ENCODE measurements at regions not wholly inside any gene's neighbourhood (a gene's known extent, or its start where the extent isn't known, plus 50 kb on each side); places are given as distances from the start of the nearest gene placed in this dataset.

DNA sequence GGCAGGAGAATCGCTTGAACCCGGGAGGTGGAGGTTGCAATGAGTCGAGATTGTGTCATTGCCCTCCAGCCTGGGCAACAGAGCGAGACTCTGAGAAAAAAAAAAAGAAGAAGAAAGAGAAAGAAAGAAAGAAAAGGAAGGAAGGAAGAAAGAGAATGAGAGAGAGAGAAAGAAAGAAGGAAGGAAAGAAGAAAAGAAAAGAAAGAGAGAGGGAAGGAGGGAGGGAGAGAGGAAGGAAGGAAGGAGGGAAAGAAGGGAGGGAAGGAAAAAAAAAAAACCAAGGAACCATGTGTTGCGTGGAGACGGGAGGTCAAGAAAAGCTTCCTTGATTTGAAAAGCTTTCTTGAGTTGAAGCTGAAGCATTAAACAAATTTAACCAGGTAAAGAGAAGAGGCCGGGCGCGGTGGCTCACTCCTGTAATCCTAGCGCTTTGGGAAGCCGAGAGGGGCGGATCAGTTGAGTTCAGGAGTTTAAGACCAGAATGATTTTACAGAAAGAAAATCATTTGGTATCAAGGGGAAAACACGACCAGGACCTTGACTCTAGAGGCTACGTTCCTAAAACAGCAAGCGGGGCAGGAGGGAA is 90.5 kb upstream of the PRSS16 start:
- H3K9me2 ChIP-seq: no peaks in the 10 kb centered on the region
- H3K36me3 ChIP-seq (replicated peaks in 1 of 2; ENCODE audit: control insufficient read depth in 1 of 2, insufficient read depth in 2 of 2, low read length in 1 of 2): no peaks in the 10 kb centered on the region
- no peak for DNase-seq
- H3K9me3 ChIP-seq: no peaks in the 10 kb centered on the region
- TF ChIP-seq, protein P1, sequence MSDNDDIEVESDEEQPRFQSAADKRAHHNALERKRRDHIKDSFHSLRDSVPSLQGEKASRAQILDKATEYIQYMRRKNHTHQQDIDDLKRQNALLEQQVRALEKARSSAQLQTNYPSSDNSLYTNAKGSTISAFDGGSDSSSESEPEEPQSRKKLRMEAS (IDR thresholded peaks at IDR 0.05; ENCODE audit: low read depth): no peak
- TF ChIP-seq GATA2 (CRISPR knock-in tag; IDR thresholded peaks at IDR 0.05) (no peak), SMC3 (IDR thresholded peaks at IDR 0.05; ENCODE audit: low read depth, low read length) (no peak), MEF2A (IDR thresholded peaks at IDR 0.05; ENCODE audit: borderline replicate concordance, low read depth) (no peak), MXI1 (IDR thresholded peaks at IDR 0.05; ENCODE audit: low read depth, low read length) (no peak), GABPA (IDR thresholded peaks at IDR 0.05; ENCODE audit: low read depth) (no peak), RCOR1 (IDR thresholded peaks at IDR 0.05; ENCODE audit: low read length) (no peak), YY1 (IDR thresholded peaks at IDR 0.05; ENCODE audit: low read depth) (no peak), TCF12 (IDR thresholded peaks at IDR 0.05) (no peak), RFX5 (IDR thresholded peaks at IDR 0.05; ENCODE audit: low read length) (no peak), FOXJ3 (CRISPR knock-in tag; IDR thresholded peaks at IDR 0.05) (no peak), NRF1 (IDR thresholded peaks at IDR 0.05; ENCODE audit: low read depth, low read length) (no peak), CHD2 (IDR thresholded peaks at IDR 0.05; ENCODE audit: low read length, partially characterized antibody) (no peak), POLR2AphosphoS5 (IDR thresholded peaks at IDR 0.05; ENCODE audit: low read depth, low read length) (no peak)
- TF ChIP-seq, protein P2, sequence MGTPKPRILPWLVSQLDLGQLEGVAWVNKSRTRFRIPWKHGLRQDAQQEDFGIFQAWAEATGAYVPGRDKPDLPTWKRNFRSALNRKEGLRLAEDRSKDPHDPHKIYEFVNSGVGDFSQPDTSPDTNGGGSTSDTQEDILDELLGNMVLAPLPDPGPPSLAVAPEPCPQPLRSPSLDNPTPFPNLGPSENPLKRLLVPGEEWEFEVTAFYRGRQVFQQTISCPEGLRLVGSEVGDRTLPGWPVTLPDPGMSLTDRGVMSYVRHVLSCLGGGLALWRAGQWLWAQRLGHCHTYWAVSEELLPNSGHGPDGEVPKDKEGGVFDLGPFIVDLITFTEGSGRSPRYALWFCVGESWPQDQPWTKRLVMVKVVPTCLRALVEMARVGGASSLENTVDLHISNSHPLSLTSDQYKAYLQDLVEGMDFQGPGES (IDR thresholded peaks at IDR 0.05; ENCODE audit: low read depth, low read length): no peak
- TF ChIP-seq, protein P3, sequence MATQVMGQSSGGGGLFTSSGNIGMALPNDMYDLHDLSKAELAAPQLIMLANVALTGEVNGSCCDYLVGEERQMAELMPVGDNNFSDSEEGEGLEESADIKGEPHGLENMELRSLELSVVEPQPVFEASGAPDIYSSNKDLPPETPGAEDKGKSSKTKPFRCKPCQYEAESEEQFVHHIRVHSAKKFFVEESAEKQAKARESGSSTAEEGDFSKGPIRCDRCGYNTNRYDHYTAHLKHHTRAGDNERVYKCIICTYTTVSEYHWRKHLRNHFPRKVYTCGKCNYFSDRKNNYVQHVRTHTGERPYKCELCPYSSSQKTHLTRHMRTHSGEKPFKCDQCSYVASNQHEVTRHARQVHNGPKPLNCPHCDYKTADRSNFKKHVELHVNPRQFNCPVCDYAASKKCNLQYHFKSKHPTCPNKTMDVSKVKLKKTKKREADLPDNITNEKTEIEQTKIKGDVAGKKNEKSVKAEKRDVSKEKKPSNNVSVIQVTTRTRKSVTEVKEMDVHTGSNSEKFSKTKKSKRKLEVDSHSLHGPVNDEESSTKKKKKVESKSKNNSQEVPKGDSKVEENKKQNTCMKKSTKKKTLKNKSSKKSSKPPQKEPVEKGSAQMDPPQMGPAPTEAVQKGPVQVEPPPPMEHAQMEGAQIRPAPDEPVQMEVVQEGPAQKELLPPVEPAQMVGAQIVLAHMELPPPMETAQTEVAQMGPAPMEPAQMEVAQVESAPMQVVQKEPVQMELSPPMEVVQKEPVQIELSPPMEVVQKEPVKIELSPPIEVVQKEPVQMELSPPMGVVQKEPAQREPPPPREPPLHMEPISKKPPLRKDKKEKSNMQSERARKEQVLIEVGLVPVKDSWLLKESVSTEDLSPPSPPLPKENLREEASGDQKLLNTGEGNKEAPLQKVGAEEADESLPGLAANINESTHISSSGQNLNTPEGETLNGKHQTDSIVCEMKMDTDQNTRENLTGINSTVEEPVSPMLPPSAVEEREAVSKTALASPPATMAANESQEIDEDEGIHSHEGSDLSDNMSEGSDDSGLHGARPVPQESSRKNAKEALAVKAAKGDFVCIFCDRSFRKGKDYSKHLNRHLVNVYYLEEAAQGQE (IDR thresholded peaks at IDR 0.05; ENCODE audit: low read depth, low read length): no peak
- TF ChIP-seq, protein P4, sequence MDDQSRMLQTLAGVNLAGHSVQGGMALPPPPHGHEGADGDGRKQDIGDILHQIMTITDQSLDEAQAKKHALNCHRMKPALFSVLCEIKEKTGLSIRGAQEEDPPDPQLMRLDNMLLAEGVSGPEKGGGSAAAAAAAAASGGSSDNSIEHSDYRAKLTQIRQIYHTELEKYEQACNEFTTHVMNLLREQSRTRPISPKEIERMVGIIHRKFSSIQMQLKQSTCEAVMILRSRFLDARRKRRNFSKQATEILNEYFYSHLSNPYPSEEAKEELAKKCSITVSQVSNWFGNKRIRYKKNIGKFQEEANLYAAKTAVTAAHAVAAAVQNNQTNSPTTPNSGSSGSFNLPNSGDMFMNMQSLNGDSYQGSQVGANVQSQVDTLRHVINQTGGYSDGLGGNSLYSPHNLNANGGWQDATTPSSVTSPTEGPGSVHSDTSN (IDR thresholded peaks at IDR 0.05): no peak
- TF ChIP-seq, protein P5, sequence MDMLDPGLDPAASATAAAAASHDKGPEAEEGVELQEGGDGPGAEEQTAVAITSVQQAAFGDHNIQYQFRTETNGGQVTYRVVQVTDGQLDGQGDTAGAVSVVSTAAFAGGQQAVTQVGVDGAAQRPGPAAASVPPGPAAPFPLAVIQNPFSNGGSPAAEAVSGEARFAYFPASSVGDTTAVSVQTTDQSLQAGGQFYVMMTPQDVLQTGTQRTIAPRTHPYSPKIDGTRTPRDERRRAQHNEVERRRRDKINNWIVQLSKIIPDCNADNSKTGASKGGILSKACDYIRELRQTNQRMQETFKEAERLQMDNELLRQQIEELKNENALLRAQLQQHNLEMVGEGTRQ (IDR thresholded peaks at IDR 0.05; ENCODE audit: borderline replicate concordance, low read depth, low read length): no peak
- TF ChIP-seq, protein P6, sequence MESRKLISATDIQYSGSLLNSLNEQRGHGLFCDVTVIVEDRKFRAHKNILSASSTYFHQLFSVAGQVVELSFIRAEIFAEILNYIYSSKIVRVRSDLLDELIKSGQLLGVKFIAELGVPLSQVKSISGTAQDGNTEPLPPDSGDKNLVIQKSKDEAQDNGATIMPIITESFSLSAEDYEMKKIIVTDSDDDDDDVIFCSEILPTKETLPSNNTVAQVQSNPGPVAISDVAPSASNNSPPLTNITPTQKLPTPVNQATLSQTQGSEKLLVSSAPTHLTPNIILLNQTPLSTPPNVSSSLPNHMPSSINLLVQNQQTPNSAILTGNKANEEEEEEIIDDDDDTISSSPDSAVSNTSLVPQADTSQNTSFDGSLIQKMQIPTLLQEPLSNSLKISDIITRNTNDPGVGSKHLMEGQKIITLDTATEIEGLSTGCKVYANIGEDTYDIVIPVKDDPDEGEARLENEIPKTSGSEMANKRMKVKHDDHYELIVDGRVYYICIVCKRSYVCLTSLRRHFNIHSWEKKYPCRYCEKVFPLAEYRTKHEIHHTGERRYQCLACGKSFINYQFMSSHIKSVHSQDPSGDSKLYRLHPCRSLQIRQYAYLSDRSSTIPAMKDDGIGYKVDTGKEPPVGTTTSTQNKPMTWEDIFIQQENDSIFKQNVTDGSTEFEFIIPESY (IDR thresholded peaks at IDR 0.05; ENCODE audit: borderline replicate concordance, low read depth): no peak
- H3K9ac ChIP-seq: no peak overlapping the region
- no peak overlapping the region for H3K27ac ChIP-seq (ENCODE audit: low read depth in 2 of 2, low read length in 1 of 2)
- peak overlapping the region; percentile 53 to 57 for H3K4me3 ChIP-seq (ENCODE audit: low read depth in 2 of 2, low read length in 1 of 2)
- peak overlapping the region; percentile 54 for H3K4me2 ChIP-seq
- no peaks in the 10 kb centered on the region for H3K27me3 ChIP-seq (ENCODE audit: insufficient read depth)
- H3K79me2 ChIP-seq (ENCODE audit: insufficient read depth): no peaks in the 10 kb centered on the region
- no peaks in the 10 kb centered on the region; a peak in 1 of 4 replicates for H3K4me1 ChIP-seq (ENCODE audit: control insufficient read depth in 1 of 2, insufficient read depth in 2 of 2, low read depth in 1 of 2, low read length in 1 of 2)
- CTCF ChIA-PET: interaction anchor here (1.3 kb wide), 1 partner anchor 30 kb away, joined by 4 read pairs; no protein-coding TSS in a partner anchor
- POLR2A ChIA-PET: interaction anchor here (3.2 kb wide), 1 partner anchor 10 kb away, joined by 19 read pairs; a partner anchor contains a TSS
- peaks cover 3% of the 10 kb centered on the region for H3F3A ChIP-seq (replicated peaks; ENCODE audit: insufficient read depth)
- H2AFZ ChIP-seq (ENCODE audit: low read depth): peak overlapping the region; percentile 62
- no peaks in the 10 kb centered on the region for H4K20me1 ChIP-seq (ENCODE audit: insufficient read depth)
- 74% methylated on average over 15 of the region's 15 CpGs for WGBS (ENCODE audit: low lambda C conversion rate)
